ENCODE measurements at regions not wholly inside any gene's neighbourhood (a gene's known extent, or its start where the extent isn't known, plus 50 kb on each side); places are given as distances from the start of the nearest gene placed in this dataset.

DNA sequence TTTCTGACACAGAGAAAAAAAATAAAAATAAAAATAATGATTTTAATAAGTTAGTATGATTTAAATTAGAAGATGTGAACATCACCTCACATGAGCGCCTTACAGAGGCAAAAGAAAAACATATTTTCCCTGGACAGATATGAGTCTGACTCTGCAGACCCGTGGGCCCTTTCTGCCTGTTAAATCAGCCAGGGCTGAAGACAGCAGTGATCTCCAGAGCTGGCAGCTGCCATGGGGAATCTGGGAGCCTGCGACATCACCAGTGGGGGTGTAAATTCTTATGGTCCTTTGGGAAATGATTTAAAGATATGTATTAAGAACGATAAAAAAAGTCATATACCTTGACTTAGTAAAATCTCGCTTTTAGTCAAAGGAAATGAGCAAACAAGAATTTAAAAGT, 65.7 kb upstream of the FOXF1 start:
- intact Hi-C loops (cut with DNase I, micrococcal nuclease): no loop called here
- no peak for DNase-seq

DNA sequence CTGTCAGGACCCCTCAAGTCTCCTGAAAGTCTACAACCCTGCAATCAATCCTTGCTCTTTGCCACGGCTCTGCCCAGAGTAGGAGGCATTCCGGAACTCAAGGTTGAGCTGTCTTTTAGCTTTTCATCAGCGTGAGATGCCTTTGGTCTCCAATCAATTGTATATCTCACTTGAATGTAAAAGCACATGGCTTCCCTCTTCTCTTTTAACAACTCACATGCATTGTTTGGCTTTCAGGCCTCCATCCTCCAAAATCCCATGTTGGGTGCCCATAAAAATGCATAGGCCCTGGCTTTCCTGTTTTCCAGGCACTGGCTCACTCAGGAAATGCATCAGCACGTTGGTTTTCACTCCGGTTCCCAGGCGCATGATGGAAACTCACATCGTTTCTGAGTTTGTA, 64.0 kb upstream of the FOXF1 start:
- ATAC-seq (no peak), DNase-seq (no peak)
- intact Hi-C loops (cut with DNase I, micrococcal nuclease): no loop called here

More for the DNA sequence above, 65.7 kb upstream of the FOXF1 start:
- ATAC-seq: no peak

DNA sequence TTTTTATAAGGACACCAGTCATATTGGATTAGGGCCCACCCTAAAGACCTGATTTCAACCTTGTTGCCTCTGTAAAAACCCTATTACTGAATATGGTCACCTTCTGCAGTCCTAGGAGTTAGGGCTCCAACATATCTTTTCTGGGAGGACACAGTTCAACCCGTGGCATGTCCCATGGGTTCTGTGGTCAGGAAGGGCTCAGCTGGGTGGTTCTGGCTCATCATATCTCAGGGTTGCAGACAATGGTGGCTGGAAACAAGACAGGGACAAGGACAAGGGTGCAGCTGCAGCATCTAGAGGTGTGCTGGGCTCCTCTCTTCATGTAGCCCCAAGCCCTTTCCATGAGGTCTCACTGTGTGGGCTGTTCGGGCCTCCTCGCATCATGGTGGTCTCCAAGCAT, 63.1 kb upstream of the FOXF1 start:
- intact Hi-C loops (cut with DNase I, micrococcal nuclease): no loop called here
- ATAC-seq: no peak
- DNase-seq: no peak

DNA sequence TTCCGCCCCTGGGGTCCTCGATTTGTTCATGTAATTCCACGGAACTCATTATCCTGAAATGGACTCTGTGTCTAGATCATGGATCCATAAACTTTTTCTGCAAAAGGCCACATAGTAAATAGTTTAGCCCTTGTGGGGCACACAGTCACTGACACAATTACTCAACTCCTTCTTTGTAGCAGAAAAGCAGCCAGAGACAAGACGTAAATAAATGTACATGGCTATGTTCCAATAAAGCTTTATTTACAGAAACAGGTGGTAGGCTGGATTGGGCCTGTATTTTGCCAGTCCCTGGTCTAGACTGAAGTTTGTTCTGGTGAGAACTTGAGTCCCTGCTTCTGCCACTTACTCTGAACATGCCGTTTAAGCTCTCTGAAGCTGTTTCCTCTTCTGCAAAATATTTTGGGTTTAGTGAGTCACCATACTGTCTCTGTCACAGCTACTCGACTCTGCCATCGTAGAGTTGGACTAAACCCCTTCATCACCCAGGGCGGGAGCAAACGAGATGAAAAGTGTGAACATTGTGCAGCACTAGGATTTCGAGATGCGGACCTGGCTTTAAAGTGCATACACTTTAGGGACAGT, 61.9 kb upstream of the FOXF1 start:
- DNase-seq: no peak
- intact Hi-C loops (cut with DNase I, micrococcal nuclease): no loop called here
- no peak for ATAC-seq

DNA sequence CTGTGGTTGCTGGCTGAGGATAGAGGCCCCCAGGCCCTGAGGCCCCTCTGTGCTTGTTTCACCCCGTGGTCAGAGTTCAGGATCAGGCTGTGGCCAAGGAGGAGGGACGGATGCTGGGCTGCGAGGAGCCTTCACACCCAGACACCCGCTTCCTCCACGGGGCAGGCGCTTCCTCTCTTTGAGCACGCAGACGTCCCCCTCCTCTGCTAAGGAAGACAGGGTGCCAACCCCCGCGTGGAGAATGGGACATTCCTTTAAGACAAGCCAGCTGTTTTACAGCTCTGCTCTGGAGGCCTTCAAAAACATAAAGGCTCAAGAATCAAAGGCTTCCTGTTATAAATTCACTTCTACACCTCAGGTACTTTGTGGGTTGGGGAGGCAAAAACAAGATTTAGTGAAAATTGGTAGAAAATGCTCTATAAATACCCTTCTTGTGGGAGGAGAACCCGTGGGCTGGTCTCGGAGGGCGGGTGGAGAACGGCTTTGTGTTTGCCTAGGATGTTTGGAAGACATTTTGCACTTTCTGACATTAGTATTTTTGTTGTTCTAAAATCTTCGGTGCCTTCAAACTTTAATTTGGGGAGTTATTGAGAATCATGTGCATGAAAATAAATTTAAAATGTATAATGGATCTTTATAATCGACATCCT, 60.8 kb upstream of the FOXF1 start:
- ATAC-seq: no peak
- no peak for DNase-seq
- intact Hi-C loops (cut with DNase I, micrococcal nuclease): no loop called here

DNA sequence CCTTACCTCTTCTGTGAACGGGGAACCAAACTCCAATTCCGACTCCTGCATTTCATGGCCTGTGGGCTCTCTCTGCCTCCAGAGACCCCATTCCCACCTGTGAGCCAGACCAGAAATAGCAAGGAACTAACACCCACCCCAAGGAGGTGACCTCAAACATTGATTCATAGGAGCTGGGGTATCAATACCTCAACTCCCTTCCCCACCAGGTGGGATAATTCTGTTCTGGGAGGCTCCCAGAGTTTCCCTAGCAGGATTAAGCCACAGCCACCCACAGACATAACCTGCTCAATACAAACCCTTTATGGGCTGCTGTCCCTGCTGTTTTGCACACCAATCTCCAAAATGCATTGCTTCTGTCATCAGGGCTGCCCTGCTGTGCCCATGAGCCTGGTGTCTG, 59.6 kb upstream of the FOXF1 start:
- intact Hi-C loops (cut with DNase I, micrococcal nuclease): no loop called here
- no peak for ATAC-seq
- no peak for DNase-seq

DNA sequence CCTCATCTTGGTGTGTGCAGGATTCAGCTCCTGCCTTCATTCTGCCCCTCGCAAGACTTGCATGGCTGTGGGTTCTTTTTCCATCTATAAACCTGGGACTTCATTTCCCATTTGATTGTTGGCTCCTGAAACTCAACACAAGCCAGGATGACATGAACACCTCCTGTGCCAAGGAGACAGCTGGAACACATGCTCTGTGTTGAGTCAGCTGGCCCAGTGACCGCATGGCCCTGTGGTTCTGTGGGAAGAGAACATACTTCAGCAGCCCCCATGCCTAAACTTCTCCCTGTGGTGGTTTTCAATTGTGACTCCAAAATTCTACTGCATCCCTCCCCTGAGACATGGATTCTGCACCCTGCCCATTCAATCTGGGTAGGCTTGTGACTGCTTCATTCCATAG, 57.9 kb upstream of the FOXF1 start:
- intact Hi-C loops (cut with DNase I, micrococcal nuclease): no loop called here
- DNase-seq: no peak
- ATAC-seq: no peak

DNA sequence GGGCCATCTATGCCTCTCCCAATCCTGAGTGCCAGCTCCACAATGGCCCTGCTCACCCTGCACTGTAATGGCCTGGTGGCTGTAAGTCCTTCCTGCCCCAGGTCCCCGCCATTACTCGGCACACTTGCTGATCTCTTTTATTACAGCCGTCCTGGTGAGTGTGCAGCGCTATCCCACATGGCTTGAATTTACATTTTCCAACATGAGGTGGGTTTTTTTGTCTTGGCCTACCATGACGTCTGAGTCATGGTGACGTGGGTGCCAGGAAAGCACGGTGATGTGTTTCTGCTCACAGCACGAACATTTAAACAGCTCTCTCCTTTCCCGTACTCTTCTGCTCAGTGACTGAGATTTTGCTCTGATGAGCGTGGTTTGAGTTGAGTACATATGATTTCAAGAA, 55.2 kb upstream of the FOXF1 start:
- intact Hi-C loops (cut with DNase I, micrococcal nuclease): no loop called here
- ATAC-seq (no peak), DNase-seq (no peak)

DNA sequence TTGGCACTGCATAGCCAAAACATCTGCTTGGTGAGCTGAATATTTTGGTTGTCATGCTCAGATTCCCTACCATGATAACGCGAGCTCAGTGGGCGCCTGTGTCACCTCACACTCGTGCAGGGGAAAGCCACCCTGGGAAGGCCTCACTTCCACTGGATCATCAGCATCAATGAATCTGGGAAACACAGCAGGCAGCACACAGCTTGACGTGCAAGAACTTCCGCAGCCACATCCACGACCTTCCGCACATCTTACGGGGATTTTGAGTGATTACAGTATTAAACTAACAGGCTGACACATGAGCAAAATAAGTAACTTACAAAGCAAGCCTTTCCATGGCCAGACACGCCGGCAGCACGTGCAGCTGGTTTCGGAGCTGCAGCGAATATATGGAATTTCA, 54.7 kb upstream of the FOXF1 start:
- intact Hi-C loops (cut with DNase I, micrococcal nuclease): no loop called here
- DNase-seq (no peak), ATAC-seq (no peak)

DNA sequence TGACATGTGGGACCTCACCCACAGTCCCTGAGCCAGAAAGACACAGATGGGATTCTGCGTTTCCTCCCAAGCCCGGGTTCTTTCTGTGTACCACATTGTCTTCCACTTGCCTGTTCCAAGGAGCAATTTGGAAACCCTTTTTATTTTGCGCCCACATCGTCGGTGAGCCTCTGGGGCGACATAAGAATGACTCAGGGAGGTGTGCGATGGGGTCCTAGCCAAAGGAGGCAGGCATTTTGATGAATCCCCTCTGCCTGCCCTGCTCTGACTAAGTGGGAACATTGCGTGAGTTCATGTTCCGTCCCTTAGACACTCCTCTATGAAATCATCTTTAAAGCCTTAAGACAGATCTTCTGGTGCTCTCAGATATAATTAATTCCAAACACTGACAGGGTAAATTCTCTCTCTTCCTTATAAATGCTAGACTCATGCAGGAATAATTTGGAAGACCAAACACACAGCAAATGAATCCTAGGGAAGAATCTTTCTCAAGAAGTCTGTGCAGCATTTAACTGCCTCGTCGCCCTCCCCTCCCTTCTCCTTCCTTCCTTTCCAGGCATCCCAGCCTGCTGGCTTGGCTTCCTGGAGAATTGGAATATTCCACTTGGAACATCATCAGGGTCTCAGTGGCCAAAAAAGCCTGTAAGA, 52.7 kb upstream of the FOXF1 start:
- peak in 1 of 2 donors; percentile 18 for DNase-seq
- intact Hi-C loops (cut with DNase I, micrococcal nuclease): no loop called here
- no peak for ATAC-seq

DNA sequence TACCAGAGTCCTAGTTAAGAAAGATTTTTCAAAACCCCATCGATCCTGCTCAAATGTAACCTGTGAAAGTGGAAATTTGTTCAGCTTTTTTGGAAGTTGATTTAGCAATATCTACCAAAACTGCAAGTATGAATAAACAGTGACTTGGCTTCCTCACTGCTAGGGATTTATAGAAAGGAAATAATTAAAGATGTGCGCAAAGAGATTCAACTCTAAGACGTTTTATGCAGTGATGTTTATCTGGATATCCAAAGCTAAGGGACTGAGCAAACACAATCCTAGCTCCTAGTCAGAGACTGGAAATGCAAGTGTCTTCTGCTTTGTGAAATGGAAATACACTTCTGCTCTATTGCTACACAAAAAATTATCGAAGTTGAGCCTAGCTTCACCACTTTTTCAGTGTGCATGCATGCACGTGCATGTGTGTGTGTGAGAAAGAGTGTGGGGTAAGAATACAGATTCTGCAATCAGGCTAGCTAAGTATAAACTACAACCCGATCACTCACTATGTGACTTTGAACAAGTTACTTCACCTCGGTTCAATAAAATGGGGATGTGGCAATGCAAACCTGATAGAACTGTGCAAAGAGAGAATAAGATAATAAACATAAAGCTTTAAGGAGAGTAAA, 52.1 kb upstream of the FOXF1 start:
- intact Hi-C loops (cut with DNase I, micrococcal nuclease): no loop called here
- ATAC-seq (no peak), DNase-seq (no peak)

DNA sequence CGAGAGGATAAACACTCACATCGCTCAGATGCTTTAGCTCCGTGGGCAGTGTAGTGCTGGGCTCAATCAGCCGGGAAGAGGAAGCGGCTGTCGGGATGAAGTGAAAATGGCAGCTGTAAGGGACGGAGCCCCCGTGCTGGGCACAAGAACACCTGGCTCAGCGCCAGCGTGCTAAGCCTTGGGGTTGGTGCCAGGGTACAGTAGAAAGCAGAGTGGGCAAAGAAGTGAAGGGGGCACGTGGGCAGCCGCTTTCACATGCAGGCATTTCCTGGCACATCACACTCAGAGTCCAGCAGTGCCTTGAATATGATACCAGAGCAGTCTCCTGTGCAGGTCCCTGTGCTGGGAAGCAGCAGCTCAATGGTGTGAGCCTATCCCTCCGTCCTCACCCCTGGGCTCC, 51.1 kb upstream of the FOXF1 start:
- intact Hi-C loops (cut with DNase I, micrococcal nuclease): no loop called here
- no peak for ATAC-seq
- no peak for DNase-seq
